ENCODE measurements at regions not wholly inside any gene's neighbourhood (a gene's known extent, or its start where the extent isn't known, plus 50 kb on each side); places are given as distances from the start of the nearest gene placed in this dataset.
A peak's percentile ranks its signal among the peaks of the same experiment; 100 is the strongest.

- Mint-ChIP-seq H3K36me3 (no peaks in the 10 kb centered on the region), H3K4me3 (no peak overlapping the region), H3K27me3 (peaks cover 0 to 10% (median 5%) of the 10 kb centered on the region in 5 donors), H3K27ac (no peak overlapping the region), H3K4me1 (peaks cover 7 to 12% (median 9%) of the 10 kb centered on the region in 4 donors), H3K9me3 (no peaks in the 10 kb centered on the region)
- POLR2A ChIA-PET: no interaction called here
- DNase-seq (no peak), ATAC-seq (no peak)
These were observed 215.5 kb upstream of the RPL38 start for GRCh38 chr17:73987845-73988509.

DNA sequence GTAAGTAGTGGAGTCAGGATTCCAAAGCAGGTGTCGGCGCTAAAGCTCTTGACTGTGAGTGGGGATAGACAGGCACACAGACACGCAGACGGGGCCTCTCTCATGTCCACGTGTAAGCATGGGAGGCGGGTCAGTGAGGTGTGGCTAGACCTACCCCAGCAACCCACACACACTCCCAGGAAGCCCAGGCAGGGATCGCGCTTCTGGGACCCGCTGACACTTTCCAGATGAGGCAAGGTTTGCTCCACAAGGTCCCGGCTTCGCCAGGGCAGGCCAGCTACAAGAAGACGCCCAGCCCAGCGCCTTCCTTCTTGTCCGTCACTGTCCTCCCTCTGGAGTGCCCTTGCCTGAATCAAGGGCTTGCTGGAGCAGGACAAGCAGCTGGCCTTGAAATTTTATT is 213.8 kb upstream of the RPL38 start:
- ATAC-seq: no peak
- H3K9me3 Mint-ChIP-seq: no peaks in the 10 kb centered on the region

GRCh38 chr17:73990290-73990689 is 213.2 kb upstream of the RPL38 start:
- Mint-ChIP-seq H3K4me1 (peaks cover 0 to 2% (median 0%) of the 10 kb centered on the region in 4 donors), H3K27ac (no peak overlapping the region), H3K36me3 (no peaks in the 10 kb centered on the region), H3K9me3 (no peaks in the 10 kb centered on the region), H3K4me3 (no peak overlapping the region), H3K27me3 (peaks cover 2 to 13% (median 6%) of the 10 kb centered on the region in 5 donors)
- no peak for DNase-seq
- POLR2A ChIA-PET: no interaction called here
- no peak for ATAC-seq

More for the DNA sequence above, 213.8 kb upstream of the RPL38 start:
- Mint-ChIP-seq H3K36me3 (no peaks in the 10 kb centered on the region), H3K4me1 (peaks cover 5 to 8% (median 5%) of the 10 kb centered on the region in 4 donors), H3K27me3 (peaks cover 3 to 13% (median 6%) of the 10 kb centered on the region in 5 donors), H3K27ac (peak overlapping the region in 1 of 10 donors; percentile 15), H3K4me3 (no peak overlapping the region)
- POLR2A ChIA-PET: interaction anchor here (0.5 kb wide), 1 partner anchor 215 kb away, joined by 3 read pairs; no protein-coding TSS in a partner anchor
- no peak for DNase-seq

GRCh38 chr17:73991260-73991659 is 212.2 kb upstream of the RPL38 start:
- Mint-ChIP-seq H3K27ac (no peak overlapping the region), H3K27me3 (peaks cover 3 to 13% (median 6%) of the 10 kb centered on the region in 5 donors), H3K36me3 (no peaks in the 10 kb centered on the region), H3K9me3 (no peaks in the 10 kb centered on the region), H3K4me3 (no peak overlapping the region), H3K4me1 (no peaks in the 10 kb centered on the region)
- POLR2A ChIA-PET: no interaction called here
- DNase-seq (no peak), ATAC-seq (no peak)

- Mint-ChIP-seq H3K4me3 (no peak overlapping the region), H3K9me3 (no peaks in the 10 kb centered on the region), H3K27me3 (peaks cover 7 to 29% (median 16%) of the 10 kb centered on the region in 5 donors), H3K36me3 (no peaks in the 10 kb centered on the region), H3K27ac (no peak overlapping the region), H3K4me1 (peaks cover 0 to 4% (median 0%) of the 10 kb centered on the region in 4 donors)
- no peak for ATAC-seq
- DNase-seq: no peak
- POLR2A ChIA-PET: no interaction called here
These were observed 208.5 kb upstream of the RPL38 start for GRCh38 chr17:73994946-73995345.

DNA sequence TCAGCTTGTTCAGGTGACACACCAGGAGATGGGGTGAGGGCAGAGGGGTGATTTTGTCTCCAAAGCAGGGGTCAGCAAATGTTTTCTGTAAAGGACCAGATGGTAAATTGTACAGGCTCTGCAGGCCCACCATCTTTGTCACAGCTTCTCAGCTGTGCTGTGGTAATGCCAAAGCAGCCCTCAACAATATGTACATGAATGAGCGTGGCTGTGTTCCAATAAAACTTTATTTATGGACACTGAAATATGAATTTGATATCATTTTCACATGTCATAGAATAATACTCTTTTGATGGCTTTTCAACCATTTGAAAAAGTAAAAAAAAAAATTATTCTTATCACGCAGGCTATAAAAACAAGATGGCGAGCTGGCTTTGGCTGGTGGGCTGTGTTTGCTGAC is 206.4 kb upstream of the RPL38 start:
- H3K36me3 Mint-ChIP-seq: no peaks in the 10 kb centered on the region
- peaks cover 7 to 43% (median 17%) of the 10 kb centered on the region in 5 donors for H3K27me3 Mint-ChIP-seq
- no peak for DNase-seq
- H3K4me1 Mint-ChIP-seq: peaks cover 0 to 4% (median 0%) of the 10 kb centered on the region in 4 donors
- POLR2A ChIA-PET: no interaction called here
- no peak overlapping the region for H3K27ac Mint-ChIP-seq
- no peak overlapping the region for H3K4me3 Mint-ChIP-seq
- H3K9me3 Mint-ChIP-seq: no peaks in the 10 kb centered on the region
- ATAC-seq: no peak

GRCh38 chr17:73998249-73998648 is 205.2 kb upstream of the RPL38 start:
- Mint-ChIP-seq H3K27ac (no peak overlapping the region), H3K9me3 (no peaks in the 10 kb centered on the region), H3K4me3 (no peak overlapping the region), H3K36me3 (no peaks in the 10 kb centered on the region), H3K27me3 (peaks cover 6 to 43% (median 10%) of the 10 kb centered on the region in 5 donors), H3K4me1 (peaks cover 0 to 4% (median 0%) of the 10 kb centered on the region in 4 donors)
- POLR2A ChIA-PET: interaction anchor here (1.2 kb wide), 1 partner anchor 406 kb away, joined by 5 read pairs; no protein-coding TSS in a partner anchor
- ATAC-seq: no peak
- DNase-seq: no peak

DNA sequence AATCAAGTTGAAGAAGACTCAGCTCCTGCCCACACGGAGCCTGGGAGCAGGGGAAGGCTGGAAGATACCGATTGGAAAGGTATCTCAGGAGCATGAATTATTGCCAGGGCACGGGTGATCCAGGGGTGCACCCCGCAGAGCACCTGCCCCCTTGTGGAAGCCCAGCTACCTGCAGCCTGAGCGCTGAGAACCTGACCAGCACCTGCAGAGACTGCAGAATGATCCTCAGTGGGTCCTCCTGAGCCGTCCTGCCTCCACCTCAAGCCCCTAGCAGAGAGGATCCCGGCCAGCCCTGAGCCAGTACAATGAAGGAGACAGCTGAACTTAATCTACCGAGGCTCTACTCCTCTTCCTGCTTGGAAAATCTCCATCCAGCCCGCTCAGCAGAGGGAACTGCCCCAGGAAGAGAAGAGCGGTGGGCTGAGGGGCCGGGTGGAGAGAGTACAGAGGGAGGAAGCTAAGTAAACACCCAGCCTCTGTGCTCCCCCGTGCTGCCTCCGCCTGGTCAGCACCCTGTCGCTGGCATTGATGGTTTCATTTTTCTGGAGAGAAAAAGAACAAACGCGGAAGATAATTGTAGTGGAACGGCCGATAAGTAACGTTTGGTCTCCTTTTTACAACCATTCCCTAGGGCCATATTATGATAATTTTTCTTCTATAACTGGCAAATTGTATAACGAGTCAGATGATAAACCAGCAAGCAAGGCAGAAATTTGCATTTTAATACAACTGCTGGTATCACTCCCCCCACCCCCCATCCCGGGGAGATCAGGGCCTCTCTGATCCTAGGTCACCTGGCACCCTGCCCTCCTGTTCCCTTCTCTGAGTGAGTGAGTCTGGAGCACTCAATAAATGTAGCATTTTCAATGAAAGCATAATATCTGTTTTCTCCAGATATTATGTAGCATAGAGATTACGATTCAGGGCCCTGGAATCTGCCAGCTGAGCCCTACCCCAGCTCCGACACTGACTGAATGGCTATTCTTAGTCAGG is 204.5 kb upstream of the RPL38 start:
- ATAC-seq (peak; percentile 76 to 89), DNase-seq (peak; percentile 21 to 80 (median 50))
- Mint-ChIP-seq H3K4me3 (no peak overlapping the region), H3K4me1 (peaks cover 0 to 4% (median 0%) of the 10 kb centered on the region in 4 donors), H3K27me3 (peaks cover 4 to 48% (median 13%) of the 10 kb centered on the region in 5 donors), H3K36me3 (no peaks in the 10 kb centered on the region), H3K9me3 (no peaks in the 10 kb centered on the region), H3K27ac (peak overlapping the region in 1 of 10 donors; percentile 37)
- POLR2A ChIA-PET: interaction anchor here (0.5 to 1.2 kb wide), 2 partner anchors 407 to 1116 kb away, joined by 3 to 5 read pairs; no protein-coding TSS in a partner anchor

GRCh38 chr17:74001145-74001544 is 202.3 kb upstream of the RPL38 start:
- DNase-seq (no peak), ATAC-seq (no peak)
- Mint-ChIP-seq H3K4me1 (peaks cover 0 to 4% (median 0%) of the 10 kb centered on the region in 4 donors), H3K9me3 (no peaks in the 10 kb centered on the region), H3K27ac (no peak overlapping the region), H3K27me3 (peaks cover 8 to 65% (median 22%) of the 10 kb centered on the region in 5 donors), H3K36me3 (no peaks in the 10 kb centered on the region), H3K4me3 (no peak overlapping the region)
- POLR2A ChIA-PET: no interaction called here

DNA sequence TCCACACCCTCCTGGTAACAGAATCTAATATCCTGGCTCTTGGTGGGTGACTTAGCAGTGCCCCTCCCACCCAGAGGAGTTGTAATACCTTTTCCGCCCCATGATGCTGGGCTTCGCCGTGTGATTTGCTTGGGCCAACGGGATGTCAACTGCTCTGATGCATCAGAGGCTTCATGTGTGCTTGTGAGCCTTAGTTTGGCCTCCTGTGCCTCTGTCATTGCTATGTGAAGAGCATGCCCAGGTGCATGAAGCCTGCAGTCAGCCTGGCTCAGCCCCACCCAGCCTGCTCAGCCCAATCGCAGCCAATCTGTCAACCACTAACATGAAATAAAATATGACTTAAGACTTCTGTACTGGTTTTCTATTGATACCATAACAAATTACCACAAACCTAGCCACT is 201.2 kb upstream of the RPL38 start:
- no peak for DNase-seq
- Mint-ChIP-seq H3K27ac (no peak overlapping the region), H3K27me3 (peaks cover 8 to 67% (median 22%) of the 10 kb centered on the region in 5 donors), H3K4me3 (no peak overlapping the region), H3K4me1 (peaks cover 0 to 4% (median 0%) of the 10 kb centered on the region in 4 donors), H3K36me3 (no peaks in the 10 kb centered on the region), H3K9me3 (no peaks in the 10 kb centered on the region)
- POLR2A ChIA-PET: no interaction called here
- ATAC-seq: no peak

GRCh38 chr17:74004056-74004455 is 199.4 kb upstream of the RPL38 start:
- ATAC-seq (no peak), DNase-seq (no peak)
- H3K9me3 Mint-ChIP-seq: no peaks in the 10 kb centered on the region
- POLR2A ChIA-PET: no interaction called here
- H3K27ac Mint-ChIP-seq: peak overlapping the region in 2 of 10 donors; percentile 19 to 60
- H3K4me1 Mint-ChIP-seq: peaks cover 0 to 4% (median 0%) of the 10 kb centered on the region in 4 donors
- H3K4me3 Mint-ChIP-seq: no peak overlapping the region
- peaks cover 4 to 61% (median 19%) of the 10 kb centered on the region in 5 donors for H3K27me3 Mint-ChIP-seq
- no peaks in the 10 kb centered on the region for H3K36me3 Mint-ChIP-seq

DNA sequence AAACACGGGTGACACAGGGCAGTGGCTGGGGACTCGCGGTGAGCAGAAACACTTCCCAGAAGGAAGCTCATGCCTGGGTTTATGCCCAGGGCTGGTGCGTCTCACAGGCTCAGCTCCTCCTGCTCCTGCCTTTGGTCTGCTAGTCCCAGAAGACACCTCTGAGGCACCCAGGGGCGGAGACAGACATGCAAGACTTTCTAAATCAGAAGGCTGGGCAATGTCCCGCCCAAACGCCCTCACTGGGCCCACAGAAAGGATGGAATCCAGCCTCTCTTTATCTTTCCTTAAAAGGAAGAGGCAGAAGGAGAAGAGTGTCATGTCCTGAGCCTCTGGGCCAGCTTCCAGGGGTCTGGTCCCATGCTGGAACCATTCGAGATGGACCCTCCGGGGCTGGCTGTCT is 197.7 kb upstream of the RPL38 start:
- POLR2A ChIA-PET: no interaction called here
- Mint-ChIP-seq H3K27ac (no peak overlapping the region), H3K4me1 (peaks cover 0 to 4% (median 0%) of the 10 kb centered on the region in 4 donors), H3K4me3 (no peak overlapping the region), H3K27me3 (peaks cover 6 to 44% (median 19%) of the 10 kb centered on the region in 5 donors), H3K36me3 (no peaks in the 10 kb centered on the region), H3K9me3 (no peaks in the 10 kb centered on the region)
- DNase-seq: no peak
- no peak for ATAC-seq

DNA sequence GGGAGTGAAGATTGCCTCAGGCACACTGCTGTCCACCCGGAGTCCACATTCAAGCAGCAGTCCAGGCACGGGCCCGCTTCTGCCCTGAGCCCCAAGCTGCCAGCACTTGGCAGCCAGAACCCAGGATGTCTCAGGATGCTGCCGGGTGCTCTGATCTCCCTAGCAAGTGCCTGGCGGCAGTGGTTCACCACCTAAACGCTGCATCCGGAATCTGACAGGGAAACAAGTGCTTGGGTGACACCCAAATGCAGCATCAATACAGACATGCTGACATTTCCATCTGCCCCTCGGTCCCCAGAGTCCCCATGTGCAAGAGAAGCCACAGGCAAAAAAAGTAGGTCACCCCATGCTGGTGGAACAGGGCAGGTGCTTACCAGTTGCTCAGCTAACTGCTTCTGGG is 197.1 kb upstream of the RPL38 start:
- Mint-ChIP-seq H3K4me3 (peak overlapping the region in 1 of 10 donors; percentile 28), H3K36me3 (no peaks in the 10 kb centered on the region), H3K4me1 (peaks cover 0 to 4% (median 0%) of the 10 kb centered on the region in 4 donors), H3K9me3 (no peaks in the 10 kb centered on the region), H3K27me3 (peaks cover 6 to 39% (median 19%) of the 10 kb centered on the region in 5 donors), H3K27ac (no peak overlapping the region)
- DNase-seq (no peak), ATAC-seq (no peak)
- POLR2A ChIA-PET: interaction anchor here (0.7 kb wide), 1 partner anchor 198 kb away, joined by 3 read pairs; no protein-coding TSS in a partner anchor
